ENCODE measurements at regions not wholly inside any gene's neighbourhood (a gene's known extent, or its start where the extent isn't known, plus 50 kb on each side); places are given as distances from the start of the nearest gene placed in this dataset.

- DNase-seq (ENCODE audit: insufficient read length, low spot score) (no peak), FAIRE-seq (no peak)
- TF ChIP-seq CTCF (IDR thresholded peaks at IDR 0.05; ENCODE audit: insufficient read depth, missing control alignments), result no peak
Measured at GRCh38 chr14:98684468-98684867, 587.5 kb downstream of the BCL11B start.

DNA sequence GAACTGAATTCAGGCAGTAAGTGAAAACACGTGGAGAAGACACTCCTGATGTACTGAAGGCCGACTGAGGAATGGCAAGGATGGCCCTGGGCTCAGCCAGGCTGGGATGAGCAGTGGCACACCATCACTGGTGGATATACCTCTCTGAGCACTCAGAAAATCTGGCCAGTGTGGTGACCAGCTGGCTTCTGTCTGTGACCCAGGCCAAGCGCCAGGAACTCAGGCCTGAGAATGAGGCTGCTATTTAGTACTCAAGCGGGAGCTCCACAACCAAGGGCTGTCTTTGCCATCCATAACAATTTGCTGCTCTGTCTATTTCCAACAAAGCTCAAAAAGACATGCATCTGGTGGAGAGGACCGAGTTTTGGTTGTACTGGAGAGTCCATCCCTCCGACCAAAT, 586.3 kb downstream of the BCL11B start:
- DNase-seq (ENCODE audit: insufficient read length, low spot score), result no peak
- FAIRE-seq, result no peak
- no peak for TF ChIP-seq CTCF (IDR thresholded peaks at IDR 0.05; ENCODE audit: insufficient read depth, missing control alignments)

GRCh38 chr14:98688446-98688845, 583.6 kb downstream of the BCL11B start:
- no peak for TF ChIP-seq CTCF (IDR thresholded peaks at IDR 0.05; ENCODE audit: insufficient read depth, missing control alignments)
- DNase-seq (ENCODE audit: insufficient read length, low spot score) (no peak), FAIRE-seq (no peak)

GRCh38 chr14:98689951-98690350, 582.0 kb downstream of the BCL11B start:
- TF ChIP-seq CTCF (IDR thresholded peaks at IDR 0.05; ENCODE audit: insufficient read depth, missing control alignments), result no peak
- DNase-seq (ENCODE audit: insufficient read length, low spot score) (no peak), FAIRE-seq (no peak)

GRCh38 chr14:98692832-98693231, 579.2 kb downstream of the BCL11B start:
- no peak for FAIRE-seq
- no peak for DNase-seq (ENCODE audit: insufficient read length, low spot score)
- TF ChIP-seq CTCF (IDR thresholded peaks at IDR 0.05; ENCODE audit: insufficient read depth, missing control alignments), result no peak

- FAIRE-seq (no peak), DNase-seq (ENCODE audit: insufficient read length, low spot score) (no peak)
- no peak for TF ChIP-seq CTCF (IDR thresholded peaks at IDR 0.05; ENCODE audit: insufficient read depth, missing control alignments)
Measured at GRCh38 chr14:98694541-98694940, 577.5 kb downstream of the BCL11B start.

DNA sequence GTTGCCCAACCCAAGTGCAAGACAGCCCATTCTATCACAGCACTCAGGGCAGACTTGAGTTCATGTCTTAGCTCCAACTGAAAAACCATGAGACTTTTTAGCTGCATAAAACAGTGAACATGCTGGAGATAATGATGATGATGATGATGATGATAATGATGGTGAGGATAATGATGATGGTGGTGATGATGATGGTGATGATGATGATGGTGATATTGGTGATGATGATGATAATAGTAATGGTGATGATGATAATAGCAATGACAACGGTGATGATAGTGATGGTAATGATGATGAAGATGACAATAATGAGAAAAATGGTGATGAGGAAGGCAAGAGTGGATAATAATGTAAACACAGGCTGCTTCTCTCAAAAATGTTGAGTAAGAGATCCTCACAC, 576.2 kb downstream of the BCL11B start:
- DNase-seq (ENCODE audit: insufficient read length, low spot score) (no peak), FAIRE-seq (no peak)
- TF ChIP-seq CTCF (IDR thresholded peaks at IDR 0.05; ENCODE audit: insufficient read depth, missing control alignments), result no peak
